Liver (tissue), 8 donors: ENCODE measurements at regions not wholly inside any gene's neighbourhood (a gene's known extent, or its start where the extent isn't known, plus 50 kb on each side); places are given as distances from the start of the nearest gene placed in this dataset.

Source experiments
- DNase-seq: peaks from one replicate; pipeline ENCODE4 v3.0.0-alpha.2; 2017; ENCODE audit warnings: low spot score
- H3K27ac ChIP-seq, 2 donors: one replicate each; pipeline ENCODE4 v1.7.0; 2013; ENCODE audit warnings: inconsistent platforms in 2 of 2, low read length in 2 of 2, control low read depth in 1 of 2, low read depth in 1 of 2, mild to moderate bottlenecking in 1 of 2
- H3K27me3 ChIP-seq, 4 donors: one replicate each; pipeline versions ENCODE4 v1.6.1 to v1.7.0; 2013; ENCODE audit warnings: low read length in 3 of 4, inconsistent platforms in 1 of 4, mild to moderate bottlenecking in 1 of 4, moderate library complexity in 1 of 4; ENCODE audit not compliant: control insufficient read depth in 4 of 4, insufficient read depth in 4 of 4
- H3K36me3 ChIP-seq, 4 donors: one replicate each; pipeline versions ENCODE4 v1.6.1 to v1.7.0; 2013; ENCODE audit warnings: low read length in 3 of 4, mild to moderate bottlenecking in 3 of 4, low read depth in 1 of 4, moderate library complexity in 1 of 4; ENCODE audit not compliant: control insufficient read depth in 4 of 4, insufficient read depth in 3 of 4
- H3K4me1 ChIP-seq, 4 donors: one replicate each; pipeline versions ENCODE4 v1.6.1 to v1.7.0; 2013; ENCODE audit warnings: low read length in 3 of 4, mild to moderate bottlenecking in 3 of 4, moderate library complexity in 1 of 4; ENCODE audit not compliant: control insufficient read depth in 4 of 4, insufficient read depth in 4 of 4
- H3K4me3 ChIP-seq, 3 donors: one replicate each; pipeline versions ENCODE4 v1.6.1 to v1.7.0; 2013; ENCODE audit warnings: low read length in 3 of 3, control low read depth in 1 of 3, low read depth in 1 of 3, mild to moderate bottlenecking in 1 of 3
- H3K9ac ChIP-seq, 2 donors: one replicate each; pipeline ENCODE4 v1.7.0; 2013; ENCODE audit warnings: low read length in 2 of 2, mild to moderate bottlenecking in 2 of 2, moderate library complexity in 2 of 2, control low read depth in 1 of 2, low read depth in 1 of 2
- H3K9me3 ChIP-seq, 4 donors: one replicate each; pipeline versions ENCODE4 v1.6.1 to v1.7.0; 2013; ENCODE audit warnings: low read length in 3 of 4; ENCODE audit not compliant: control insufficient read depth in 4 of 4
- CTCF ChIP-seq: fragments of 150-350 bp; IDR thresholded peaks from 2 replicates; pipeline ENCODE4 v1.5.1; 2017; ENCODE audit warnings: improper control_type of control experiment, low read depth, low read length; ENCODE audit not compliant: missing input control
- EGR1 ChIP-seq, 2 donors: IDR thresholded peaks; 2 replicates each; pipeline ENCODE4 v1.6.1; 2016 to 2018; ENCODE audit warnings: antibody characterized with exemption in 2 of 2, low read depth in 2 of 2
- FOXA1 ChIP-seq: IDR thresholded peaks from 2 replicates; pipeline ENCODE4 v1.6.1; 2016; ENCODE audit warnings: antibody characterized with exemption
- FOXA2 ChIP-seq: IDR thresholded peaks from 2 replicates; pipeline ENCODE4 v1.6.1; 2016; ENCODE audit warnings: antibody characterized with exemption
- GABPA ChIP-seq, 2 donors: IDR thresholded peaks in 1 of 2; conservative IDR thresholded peaks in 1 of 2; 2 replicates each; pipeline ENCODE4 v1.6.1; 2016; ENCODE audit warnings: antibody characterized with exemption in 2 of 2, mild to moderate bottlenecking in 1 of 2, moderate library complexity in 1 of 2
- HNF4A ChIP-seq, 2 donors: conservative IDR thresholded peaks; 2 replicates each; pipeline ENCODE4 v1.6.1; 2016; ENCODE audit warnings: antibody characterized with exemption in 2 of 2, mild to moderate bottlenecking in 2 of 2
- HNF4G ChIP-seq: IDR thresholded peaks from 2 replicates; pipeline ENCODE4 v1.6.1; 2016; ENCODE audit warnings: antibody characterized with exemption
- JUND ChIP-seq, 2 donors: IDR thresholded peaks; 2 replicates each; pipeline ENCODE4 v1.6.1; 2016; ENCODE audit warnings: antibody characterized with exemption in 2 of 2
- NR2F2 ChIP-seq: IDR thresholded peaks from 2 replicates; pipeline ENCODE4 v1.6.1; 2016; ENCODE audit warnings: antibody characterized with exemption
- RAD21 ChIP-seq, 2 donors: IDR thresholded peaks; 2 replicates each; pipeline ENCODE4 v1.6.1; 2016; ENCODE audit warnings: antibody characterized with exemption in 2 of 2, mild to moderate bottlenecking in 2 of 2
- RXRA ChIP-seq, 2 donors: IDR thresholded peaks; 2 replicates each; pipeline ENCODE4 v1.6.1; 2017 to 2018; ENCODE audit warnings: antibody characterized with exemption in 2 of 2, mild to moderate bottlenecking in 1 of 2
- SP1 ChIP-seq: IDR thresholded peaks from 2 replicates; pipeline ENCODE4 v1.6.1; 2018; ENCODE audit warnings: antibody characterized with exemption, mild to moderate bottlenecking
- TAF1 ChIP-seq: conservative IDR thresholded peaks from 2 replicates; pipeline ENCODE4 v1.6.1; 2016; ENCODE audit warnings: antibody characterized with exemption, mild to moderate bottlenecking
- YY1 ChIP-seq: IDR thresholded peaks from 2 replicates; pipeline ENCODE4 v1.6.1; 2016; ENCODE audit warnings: antibody characterized with exemption, mild to moderate bottlenecking
- ZBTB33 ChIP-seq: IDR thresholded peaks from 2 replicates; pipeline ENCODE4 v1.6.1; 2016; ENCODE audit warnings: antibody characterized with exemption
- WGBS: extraction: QIAGEN DNeasy Blood & Tissue Kit; methylation state at CpG from one replicate; pipeline ENCODE4 v1.1.7; 2013; 5-methylcytosine and 5-hydroxymethylcytosine counted together
- TF ChIP-seq, protein P1 (sequence below): IDR thresholded peaks from 2 replicates; pipeline ENCODE4 v1.6.1; 2016; ENCODE audit warnings: antibody characterized with exemption
- donor health status: healthy.
- donor health status: healthy.
- donor health status: healthy.
- donor health status: healthy.
- donor health status: healthy.

DNA sequence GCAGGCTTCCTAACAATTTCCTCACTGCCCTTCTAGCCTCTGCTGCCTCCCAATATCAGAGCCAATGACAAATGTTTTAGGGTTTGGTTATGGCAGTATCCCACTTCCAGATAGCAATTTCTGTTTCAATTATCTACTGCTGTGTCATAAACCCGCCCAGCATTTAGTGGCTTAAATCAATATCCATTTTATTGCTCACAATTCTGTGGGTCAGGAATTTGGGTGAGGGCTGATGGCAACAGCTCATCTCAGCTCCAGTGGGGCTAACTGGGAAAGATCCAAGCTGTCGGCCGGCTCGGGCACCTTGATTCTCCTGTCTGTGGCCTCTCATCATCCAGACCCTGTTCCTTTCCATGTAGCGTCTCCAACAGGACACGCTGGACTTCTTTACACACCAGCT, 85.3 kb upstream of the GOLGA8J start:
- TF ChIP-seq FOXA1 (no peak), YY1 (no peak), JUND (IDR thresholded peaks at IDR 0.05) (no peak), RXRA (IDR thresholded peaks at IDR 0.05) (no peak), ZBTB33 (no peak), SP1 (no peak), RAD21 (IDR thresholded peaks at IDR 0.05) (no peak), NR2F2 (no peak), FOXA2 (no peak), CTCF (no peak)
- TF ChIP-seq, protein P1, sequence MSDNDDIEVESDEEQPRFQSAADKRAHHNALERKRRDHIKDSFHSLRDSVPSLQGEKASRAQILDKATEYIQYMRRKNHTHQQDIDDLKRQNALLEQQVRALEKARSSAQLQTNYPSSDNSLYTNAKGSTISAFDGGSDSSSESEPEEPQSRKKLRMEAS: no peak
- H3K36me3 ChIP-seq: no peaks in the 10 kb centered on the region
- H3K4me1 ChIP-seq: peaks cover 0 to 6% (median 2%) of the 10 kb centered on the region in 4 donors
- no peaks in the 10 kb centered on the region for H3K27me3 ChIP-seq
- no peak overlapping the region for H3K27ac ChIP-seq
- WGBS: 92% methylated on average over 6 of the region's 6 CpGs
- DNase-seq: no peak
- no peak overlapping the region for H3K9ac ChIP-seq
- no peak overlapping the region for H3K4me3 ChIP-seq
- H3K9me3 ChIP-seq: no peaks in the 10 kb centered on the region

DNA sequence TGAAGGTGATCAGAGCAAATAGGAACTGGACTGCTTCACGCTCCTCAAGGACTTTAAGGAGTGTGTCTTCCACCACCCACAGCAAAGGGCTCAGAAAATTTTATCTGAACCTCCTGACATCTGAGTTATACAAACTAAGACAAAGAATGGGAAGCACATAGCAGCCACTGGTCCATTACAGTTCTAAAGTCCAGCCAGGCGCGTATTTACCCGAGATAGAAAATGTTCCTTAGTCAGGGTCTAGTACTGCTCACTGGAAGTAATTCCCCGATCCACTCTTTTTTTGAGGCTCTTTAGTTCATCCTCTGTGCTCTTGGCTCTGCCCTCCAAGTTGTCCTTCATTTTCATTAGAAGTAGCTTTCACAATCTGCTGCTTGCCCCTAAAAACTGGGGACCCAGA, 88.5 kb upstream of the GOLGA8J start:
- peak overlapping the region in 1 of 2 donors; percentile 13 for H3K9ac ChIP-seq
- H3K4me3 ChIP-seq: peak overlapping the region in 1 of 3 donors; percentile 28
- H3K27me3 ChIP-seq: no peaks in the 10 kb centered on the region
- WGBS: 62% methylated on average over 5 of the region's 5 CpGs
- no peaks in the 10 kb centered on the region for H3K9me3 ChIP-seq
- H3K4me1 ChIP-seq: peaks cover 0 to 6% (median 2%) of the 10 kb centered on the region in 4 donors
- no peak overlapping the region for H3K27ac ChIP-seq
- TF ChIP-seq HNF4A (conservative IDR thresholded peaks at IDR 0.05): peak; percentile 15 to 32
- no peak for TF ChIP-seq ZBTB33
- H3K36me3 ChIP-seq: no peaks in the 10 kb centered on the region
- DNase-seq: no peak

DNA sequence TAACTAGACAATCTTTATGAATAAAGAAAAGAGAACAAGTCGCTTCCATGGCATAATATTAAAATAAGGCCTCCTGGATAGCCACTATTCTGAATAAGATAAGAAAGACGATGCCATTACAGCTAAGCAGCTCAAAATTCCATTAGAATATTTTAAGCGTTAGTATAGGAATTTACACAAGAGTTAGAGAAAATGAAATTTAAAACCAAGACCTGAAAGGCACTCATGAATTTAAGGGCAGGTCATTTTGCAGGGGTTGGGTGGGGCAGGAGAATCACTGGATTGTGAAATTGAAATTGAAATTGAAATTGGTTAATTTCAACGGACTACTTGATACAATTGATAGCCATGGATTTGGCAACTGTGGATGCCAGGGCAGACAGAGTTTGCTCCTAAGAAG, 91.8 kb upstream of the GOLGA8J start:
- no peak for DNase-seq

More for the DNA sequence above, 91.8 kb upstream of the GOLGA8J start:
- TF ChIP-seq TAF1: no peak
- TF ChIP-seq JUND (IDR thresholded peaks at IDR 0.05): no peak
- no peak for TF ChIP-seq FOXA1
- no peak for TF ChIP-seq YY1
- TF ChIP-seq GABPA (IDR thresholded peaks at IDR 0.05 in 1 of 2, conservative IDR thresholded peaks at IDR 0.05 in 1 of 2): no peak
- TF ChIP-seq SP1: no peak
- no peak for TF ChIP-seq EGR1 (IDR thresholded peaks at IDR 0.05; ENCODE audit: low read depth in 2 of 2)
- no peak for TF ChIP-seq ZBTB33
- no peak for TF ChIP-seq RXRA (IDR thresholded peaks at IDR 0.05)
- no peak for TF ChIP-seq HNF4G
- no peak for TF ChIP-seq FOXA2
- TF ChIP-seq HNF4A (conservative IDR thresholded peaks at IDR 0.05): no peak
- no peak for TF ChIP-seq RAD21 (IDR thresholded peaks at IDR 0.05)
- no peak for TF ChIP-seq NR2F2
- Histone ChIP-seq H3K4me3 (no peak overlapping the region), H3K9ac (no peak overlapping the region), H3K36me3 (no peaks in the 10 kb centered on the region), H3K27ac (no peak overlapping the region), H3K9me3 (no peaks in the 10 kb centered on the region), H3K4me1 (peaks cover 0 to 6% (median 2%) of the 10 kb centered on the region in 4 donors), H3K27me3 (no peaks in the 10 kb centered on the region)
- WGBS: 78% methylated on average over 4 of the region's 4 CpGs
